ENCODE measurements at regions not wholly inside any gene's neighbourhood (a gene's known extent, or its start where the extent isn't known, plus 50 kb on each side); places are given as distances from the start of the nearest gene placed in this dataset.

- Histone ChIP-seq H2AFZ (ENCODE audit: low read length) (no peak overlapping the region), H2BK20ac (ENCODE audit: low read depth, low read length, poor library complexity, severe bottlenecking) (no peak overlapping the region), H2BK5ac (ENCODE audit: insufficient read length, low read length) (no peak overlapping the region), H4K20me1 (ENCODE audit: control insufficient read depth, insufficient read depth, insufficient read length) (no peaks in the 10 kb centered on the region), H4K91ac (ENCODE audit: insufficient read length, low read depth, low read length) (no peak overlapping the region), H3K14ac (ENCODE audit: insufficient read depth, low read length) (no peak overlapping the region), H3K27ac (ENCODE audit: insufficient read length, low read depth, low read length) (no peak overlapping the region), H3K18ac (ENCODE audit: insufficient read length, low read depth, low read length) (no peak overlapping the region), H3K23ac (ENCODE audit: insufficient read length, low read depth, low read length) (no peak overlapping the region), H3K79me1 (ENCODE audit: insufficient read depth, low read depth, low read length, poor library complexity, severe bottlenecking) (no peaks in the 10 kb centered on the region), H3K4ac (ENCODE audit: low read depth, low read length) (no peak overlapping the region), H3K79me2 (ENCODE audit: insufficient read depth, low read length) (no peaks in the 10 kb centered on the region), H2AK5ac (ENCODE audit: insufficient read length, low read length) (no peak overlapping the region), H2BK12ac (ENCODE audit: insufficient read length, low read depth, low read length) (no peak overlapping the region), H3K56ac (ENCODE audit: insufficient read length, low read depth, low read length) (no peak overlapping the region), H3K9me3 (ENCODE audit: control insufficient read depth, low read depth, low read length) (no peaks in the 10 kb centered on the region), H4K5ac (ENCODE audit: insufficient read length, low read depth, low read length) (no peak overlapping the region), H2BK120ac (ENCODE audit: low read depth, low read length, poor library complexity, severe bottlenecking) (no peak overlapping the region), H4K8ac (replicated peaks; ENCODE audit: insufficient read length, low read depth, low read length) (no peak overlapping the region), H2BK15ac (ENCODE audit: low read depth, low read length) (no peak overlapping the region), H3K27me3 (ENCODE audit: insufficient read depth, low read length) (no peaks in the 10 kb centered on the region), H3K23me2 (ENCODE audit: insufficient read length, low read depth, low read length, poor library complexity, severe bottlenecking) (no peaks in the 10 kb centered on the region), H3K4me1 (ENCODE audit: insufficient read depth, low read length) (no peaks in the 10 kb centered on the region; the same call in 1 of the 2 replicates), H3K4me2 (ENCODE audit: insufficient read depth, insufficient read length, low read length) (no peak overlapping the region), H3K9ac (ENCODE audit: extremely low read depth, insufficient read length, low read length) (no peak overlapping the region), H3T11ph (ENCODE audit: low read length) (no peak overlapping the region)
- peaks cover 16 to 17% of the 10 kb centered on the region in 2 experiments for H3K4me1 Mint-ChIP-seq
- H3K36me3 Mint-ChIP-seq (ENCODE audit: insufficient read depth in 1 of 3, low read depth in 3 of 3): peaks cover 0 to 11% (median 7%) of the 10 kb centered on the region in 3 experiments; a peak in 3 of 7 replicates
- DNase-seq: no peak
- no peaks in the 10 kb centered on the region for H3K27me3 Mint-ChIP-seq (ENCODE audit: low read depth)
- no peak overlapping the region for H3K4me3 Mint-ChIP-seq
- no CpG with 5 or more reads among the region's 6 CpGs for WGBS (ENCODE audit: extremely low coverage, insufficient read length, low lambda C conversion rate)
- peaks cover 6 to 13% of the 10 kb centered on the region in 2 experiments for H3K9me3 Mint-ChIP-seq
- no peak for TF ChIP-seq CTCF (conservative IDR thresholded peaks at IDR 0.05)
- peak overlapping the region in 1 of 3 experiments; percentile 49; a peak in 1 of 7 replicates for H3K27ac Mint-ChIP-seq
Observed at GRCh38 chr18:73782405-73782804, 365.2 kb downstream of the FBXO15 start.

Data from H9 (cell line).